Hepatocyte (in vitro differentiated cells): ENCODE measurements at regions not wholly inside any gene's neighbourhood (a gene's known extent, or its start where the extent isn't known, plus 50 kb on each side); places are given as distances from the start of the nearest gene placed in this dataset.

Experiments used
- CTCF ChIP-seq: fragments of 200-600 bp; sonication (generic); IDR thresholded peaks from 2 replicates; pipeline ENCODE4 v1.5.1; 2016; ENCODE audit warnings: antibody characterized with exemption, mild to moderate bottlenecking; ENCODE audit not compliant: poor library complexity
- EZH2 ChIP-seq: fragments of 200-600 bp; sonication (generic); IDR thresholded peaks from 2 replicates; pipeline ENCODE4 v1.6.1; 2016; ENCODE audit warnings: antibody characterized with exemption, mild to moderate bottlenecking, borderline replicate concordance
- EZH2phosphoT487 ChIP-seq: fragments of 200-600 bp; sonication (generic); IDR thresholded peaks from one replicate; pipeline ENCODE4 v1.6.1; 2018; ENCODE audit warnings: antibody characterized with exemption, mild to moderate bottlenecking, low read depth, moderate library complexity; ENCODE audit not compliant: unreplicated experiment, severe bottlenecking

- TF ChIP-seq CTCF (no peak), EZH2 (no peak), EZH2phosphoT487 (no peak)
Measured at GRCh38 chr2:78908973-78909372, 116.5 kb upstream of the REG3G start.
